ENCODE measurements at regions not wholly inside any gene's neighbourhood (a gene's known extent, or its start where the extent isn't known, plus 50 kb on each side); places are given as distances from the start of the nearest gene placed in this dataset.
"Not testable (repeated sequence)": the region's sequence is repeated elsewhere in the genome, so short reads cannot be mapped to it uniquely, and the experiment has no call there.

- H3K4me1 ChIP-seq, result peaks cover 16% of the 10 kb centered on the region
- not testable (repeated sequence) for H3K9me3 ChIP-seq (replicated peaks); H3K27me3 ChIP-seq; H3K27ac ChIP-seq; H3K4me3 ChIP-seq; DNase-seq; H3K36me3 ChIP-seq
Measured at GRCh38 chr14:51366866-51367599, 127.0 kb downstream of the TMX1 start.

- DNase-seq, result peak in 1 of 2 experiments; percentile 11
- no peaks in the 10 kb centered on the region for H3K36me3 ChIP-seq
- H3K9me3 ChIP-seq (replicated peaks), result no peaks in the 10 kb centered on the region
- H3K27me3 ChIP-seq, result no peaks in the 10 kb centered on the region
- no peak overlapping the region for H3K4me3 ChIP-seq
- no peak overlapping the region for H3K27ac ChIP-seq
- H3K4me1 ChIP-seq, result peaks cover 16% of the 10 kb centered on the region
Measured at GRCh38 chr14:51367600-51367931, 127.5 kb downstream of the TMX1 start.

GRCh38 chr14:51368721-51369163 lies 128.7 kb downstream of the TMX1 start:
- Histone ChIP-seq H3K36me3 (no peaks in the 10 kb centered on the region), H3K4me1 (peaks cover 16% of the 10 kb centered on the region), H3K4me3 (no peak overlapping the region), H3K27me3 (no peaks in the 10 kb centered on the region), H3K27ac (peak overlapping the region; percentile 45), H3K9me3 (replicated peaks) (no peaks in the 10 kb centered on the region)
- DNase-seq, result peak; percentile 73 to 90

GRCh38 chr14:51369814-51370213 lies 129.8 kb downstream of the TMX1 start:
- Histone ChIP-seq H3K4me1 (peaks cover 16% of the 10 kb centered on the region), H3K27ac (no peak overlapping the region), H3K4me3 (no peak overlapping the region), H3K27me3 (no peaks in the 10 kb centered on the region), H3K36me3 (no peaks in the 10 kb centered on the region), H3K9me3 (replicated peaks) (no peaks in the 10 kb centered on the region)
- peak; percentile 8 to 41 for DNase-seq

GRCh38 chr14:51370758-51371386 lies 130.8 kb downstream of the TMX1 start:
- Histone ChIP-seq H3K4me1 (peaks cover 16% of the 10 kb centered on the region), H3K4me3 (no peak overlapping the region), H3K9me3 (replicated peaks) (no peaks in the 10 kb centered on the region), H3K27me3 (no peaks in the 10 kb centered on the region), H3K36me3 (no peaks in the 10 kb centered on the region), H3K27ac (no peak overlapping the region)
- DNase-seq, result peak in 1 of 2 experiments; percentile 7

GRCh38 chr14:51377186-51377585 lies 137.1 kb downstream of the TMX1 start:
- not testable (repeated sequence) for H3K4me1 ChIP-seq

GRCh38 chr14:51382506-51382905 lies 142.5 kb downstream of the TMX1 start:
- Histone ChIP-seq H3K27ac (no peak overlapping the region), H3K36me3 (no peaks in the 10 kb centered on the region), H3K27me3 (no peaks in the 10 kb centered on the region), H3K9me3 (replicated peaks) (no peaks in the 10 kb centered on the region), H3K4me1 (no peaks in the 10 kb centered on the region), H3K4me3 (no peak overlapping the region)
- DNase-seq, result no peak

More at GRCh38 chr14:51377186-51377585, 137.1 kb downstream of the TMX1 start:
- H3K36me3 ChIP-seq; DNase-seq; H3K4me3 ChIP-seq; H3K27ac ChIP-seq; H3K27me3 ChIP-seq; H3K9me3 ChIP-seq (replicated peaks): not testable (repeated sequence)

- no peaks in the 10 kb centered on the region for H3K27me3 ChIP-seq
- H3K27ac ChIP-seq, result no peak overlapping the region
- no peaks in the 10 kb centered on the region for H3K36me3 ChIP-seq
- H3K4me1 ChIP-seq, result no peaks in the 10 kb centered on the region
- H3K9me3 ChIP-seq (replicated peaks), result no peaks in the 10 kb centered on the region
- H3K4me3 ChIP-seq, result no peak overlapping the region
- no peak for DNase-seq
Measured at GRCh38 chr14:51386411-51386810, 146.4 kb downstream of the TMX1 start.

GRCh38 chr14:51386983-51387735 lies 147.1 kb downstream of the TMX1 start:
- no peak overlapping the region for H3K4me3 ChIP-seq
- no peak overlapping the region for H3K27ac ChIP-seq
- H3K4me1 ChIP-seq, result no peaks in the 10 kb centered on the region
- no peaks in the 10 kb centered on the region for H3K36me3 ChIP-seq
- no peaks in the 10 kb centered on the region for H3K9me3 ChIP-seq (replicated peaks)
- DNase-seq, result no peak
- H3K27me3 ChIP-seq, result no peaks in the 10 kb centered on the region

- H3K27ac ChIP-seq, result no peak overlapping the region
- H3K36me3 ChIP-seq, result no peaks in the 10 kb centered on the region
- no peaks in the 10 kb centered on the region for H3K9me3 ChIP-seq (replicated peaks)
- H3K4me3 ChIP-seq, result no peak overlapping the region
- DNase-seq, result no peak
- H3K4me1 ChIP-seq, result peaks cover 16% of the 10 kb centered on the region
- H3K27me3 ChIP-seq, result no peaks in the 10 kb centered on the region
Measured at GRCh38 chr14:51392416-51392815, 152.4 kb downstream of the TMX1 start.

- H3K4me1 ChIP-seq, result peaks cover 16% of the 10 kb centered on the region
- DNase-seq, result peak in 1 of 2 experiments; percentile 20
- no peaks in the 10 kb centered on the region for H3K36me3 ChIP-seq
- no peaks in the 10 kb centered on the region for H3K9me3 ChIP-seq (replicated peaks)
- peak overlapping the region; percentile 73; the same call in 1 of the 2 replicates for H3K27ac ChIP-seq
- H3K4me3 ChIP-seq, result no peak overlapping the region
- no peaks in the 10 kb centered on the region for H3K27me3 ChIP-seq
Measured at GRCh38 chr14:51394384-51394783, 154.3 kb downstream of the TMX1 start.

GRCh38 chr14:51394804-51395203 lies 154.8 kb downstream of the TMX1 start:
- no peak for DNase-seq
- Histone ChIP-seq H3K4me1 (peaks cover 16% of the 10 kb centered on the region), H3K4me3 (no peak overlapping the region), H3K36me3 (no peaks in the 10 kb centered on the region), H3K27ac (peak overlapping the region; percentile 73), H3K9me3 (replicated peaks) (no peaks in the 10 kb centered on the region), H3K27me3 (no peaks in the 10 kb centered on the region)

- Histone ChIP-seq H3K36me3 (no peaks in the 10 kb centered on the region), H3K27ac (peak overlapping the region; percentile 73), H3K27me3 (no peaks in the 10 kb centered on the region), H3K4me1 (peaks cover 16% of the 10 kb centered on the region), H3K9me3 (replicated peaks) (no peaks in the 10 kb centered on the region), H3K4me3 (peak overlapping the region; percentile 14)
- DNase-seq, result peak; percentile 72 to 82
Measured at GRCh38 chr14:51395361-51395849, 155.4 kb downstream of the TMX1 start.

GRCh38 chr14:51396222-51396815 lies 156.3 kb downstream of the TMX1 start:
- H3K27me3 ChIP-seq, result no peaks in the 10 kb centered on the region
- H3K27ac ChIP-seq, result peak overlapping the region; percentile 73
- peak; percentile 41 to 46 for DNase-seq
- no peaks in the 10 kb centered on the region for H3K9me3 ChIP-seq (replicated peaks)
- H3K36me3 ChIP-seq, result no peaks in the 10 kb centered on the region
- peak overlapping the region; percentile 14 for H3K4me3 ChIP-seq
- peaks cover 16% of the 10 kb centered on the region for H3K4me1 ChIP-seq

- DNase-seq, result no peak
- no peaks in the 10 kb centered on the region for H3K36me3 ChIP-seq
- H3K27ac ChIP-seq, result no peak overlapping the region
- peaks cover 16% of the 10 kb centered on the region for H3K4me1 ChIP-seq
- H3K27me3 ChIP-seq, result no peaks in the 10 kb centered on the region
- no peak overlapping the region for H3K4me3 ChIP-seq
- no peaks in the 10 kb centered on the region for H3K9me3 ChIP-seq (replicated peaks)
Measured at GRCh38 chr14:51398898-51399297, 158.9 kb downstream of the TMX1 start.
